NCI-H2081 treated with DMSO at 0.1 percent for 48 hours (cell line): ENCODE measurements at regions not wholly inside any gene's neighbourhood (a gene's known extent, or its start where the extent isn't known, plus 50 kb on each side); places are given as distances from the start of the nearest gene placed in this dataset.

ENCODE experiments used
- DNase-seq: peaks from one replicate; lab custom pipeline; 2025; lab: John Stamatoyannopoulos, UW

DNA sequence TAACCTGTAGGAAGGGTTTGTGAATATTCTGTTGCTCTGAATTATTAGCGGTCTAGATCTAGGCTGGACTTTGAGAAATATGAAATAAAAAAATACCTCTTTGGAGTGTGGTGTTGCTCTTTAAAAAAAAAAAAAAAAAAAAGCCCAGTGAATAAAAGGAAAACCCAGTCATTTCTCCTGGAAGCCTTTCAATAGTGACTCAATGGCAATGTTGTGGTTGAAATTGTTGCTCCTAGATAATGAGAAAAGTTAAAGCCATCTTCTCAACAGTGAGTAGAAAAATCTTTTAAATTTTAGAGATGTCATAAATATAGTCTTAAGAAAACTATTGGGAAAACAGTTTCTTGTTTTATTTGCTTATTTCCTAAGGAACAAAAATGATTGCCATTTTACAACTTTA is 135.3 kb downstream of the RFC3 start:
- DNase-seq: no peak

DNA sequence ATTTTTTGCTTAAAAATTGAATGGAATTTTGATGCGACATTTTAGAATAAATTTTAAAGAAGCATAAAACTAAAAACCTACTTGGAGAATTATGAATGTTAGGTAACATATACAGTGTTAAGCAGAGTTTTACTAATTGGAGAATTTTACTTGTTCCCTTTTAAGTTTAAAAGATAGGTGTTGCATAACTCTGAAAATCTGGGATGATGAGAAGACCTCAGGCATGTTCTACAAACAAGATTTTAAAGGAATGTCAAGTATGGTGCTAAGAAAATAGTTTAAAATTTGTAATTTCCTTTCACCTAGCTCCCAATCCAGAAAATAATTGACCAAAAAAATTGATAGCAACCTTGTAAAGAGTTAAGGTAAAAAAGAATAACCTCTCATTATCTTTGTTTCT is 135.8 kb downstream of the RFC3 start:
- no peak for DNase-seq

DNA sequence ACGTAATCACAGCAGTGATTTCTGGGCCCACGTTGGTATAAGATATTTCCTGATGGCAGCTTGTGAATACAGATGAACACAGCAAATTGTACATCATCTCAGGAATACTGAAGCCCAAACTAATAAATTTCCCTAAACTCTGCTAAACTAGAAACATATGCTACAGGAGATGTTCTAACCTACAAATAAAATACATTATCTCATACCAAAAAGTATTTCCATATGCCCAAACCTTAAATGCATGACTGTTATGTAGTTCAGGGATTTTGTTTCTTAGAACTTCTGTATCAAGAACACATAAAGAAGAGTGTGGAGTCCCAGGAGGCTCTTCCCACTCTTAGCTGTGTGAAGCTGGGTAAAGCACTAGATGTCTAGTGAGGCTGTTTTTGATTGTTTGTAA is 138.4 kb downstream of the RFC3 start:
- DNase-seq: no peak

DNA sequence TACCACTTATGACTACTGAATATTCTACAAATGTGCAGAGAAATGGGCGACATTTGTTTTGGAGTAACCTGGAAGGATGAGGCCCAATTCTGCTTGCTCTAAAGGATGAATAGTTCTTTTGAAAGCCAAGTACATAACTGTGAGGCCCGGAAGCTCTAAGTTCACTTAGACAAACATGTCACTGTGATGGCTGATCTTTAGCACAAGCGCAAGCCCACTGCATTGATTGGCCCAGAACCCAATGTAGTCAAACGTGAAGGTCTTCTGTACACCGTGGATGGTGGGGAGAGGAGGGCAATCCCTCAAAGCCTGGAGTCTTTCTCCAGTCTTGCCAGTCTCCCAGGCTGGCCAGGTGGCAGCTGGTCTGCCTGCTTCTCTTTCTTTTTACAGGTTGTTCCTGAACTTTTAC is 139.6 kb downstream of the RFC3 start:
- no peak for DNase-seq

DNA sequence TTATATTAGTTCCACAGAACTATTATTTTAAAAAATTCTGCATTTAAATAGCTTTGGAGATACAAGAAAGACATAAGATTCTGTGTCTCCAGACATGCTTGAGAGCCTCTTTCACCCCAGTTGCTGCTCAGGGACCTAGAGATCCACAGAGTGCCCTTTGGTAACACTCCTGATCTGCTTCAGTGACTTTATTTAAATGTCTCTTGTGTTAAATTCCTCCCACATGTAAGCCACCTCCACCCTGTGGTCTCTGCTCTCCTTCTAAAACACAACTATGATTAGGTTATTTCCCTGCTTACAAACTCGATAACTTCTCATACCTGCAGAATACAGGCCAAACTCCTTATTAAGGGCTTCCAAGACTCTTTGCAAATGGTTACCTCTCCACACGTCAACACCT is 141.0 kb downstream of the RFC3 start:
- no peak for DNase-seq

DNA sequence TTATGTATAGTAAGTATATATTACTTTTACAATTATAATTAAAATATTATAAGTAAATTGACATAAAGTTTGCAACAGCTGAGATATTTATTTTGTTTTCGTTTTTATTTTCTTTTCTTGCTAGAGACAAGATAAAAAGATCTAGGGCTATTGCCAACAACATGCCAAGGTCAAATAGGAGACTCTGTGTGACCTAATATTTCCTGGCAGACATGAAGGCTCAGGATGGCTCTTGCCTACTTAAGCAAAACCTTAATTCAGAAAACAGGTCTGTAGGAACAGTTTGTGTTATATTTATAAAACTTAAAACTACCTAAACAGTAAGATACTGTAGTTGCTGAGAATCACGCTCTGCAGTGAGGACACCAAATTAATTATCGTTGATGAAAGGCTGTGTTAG is 145.2 kb downstream of the RFC3 start:
- no peak for DNase-seq

DNA sequence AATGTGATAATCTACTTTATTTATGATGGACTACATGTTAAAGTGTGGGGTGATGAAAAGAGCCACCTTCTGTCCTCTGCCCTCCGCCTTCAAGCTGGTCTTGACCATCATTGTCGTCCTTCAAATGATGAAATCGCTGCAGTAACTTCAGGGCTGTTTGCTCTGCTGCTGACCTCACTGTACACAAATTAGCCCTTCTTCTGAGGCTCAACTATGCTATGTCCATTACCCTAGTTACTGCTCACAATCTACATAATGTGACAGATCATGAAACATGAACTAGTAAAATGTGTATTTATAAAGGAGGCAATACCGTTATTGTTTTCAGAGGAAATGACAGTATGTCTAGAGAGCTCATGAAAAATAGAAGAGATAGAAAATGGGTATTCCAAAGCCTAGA is 145.9 kb downstream of the RFC3 start:
- DNase-seq: no peak

DNA sequence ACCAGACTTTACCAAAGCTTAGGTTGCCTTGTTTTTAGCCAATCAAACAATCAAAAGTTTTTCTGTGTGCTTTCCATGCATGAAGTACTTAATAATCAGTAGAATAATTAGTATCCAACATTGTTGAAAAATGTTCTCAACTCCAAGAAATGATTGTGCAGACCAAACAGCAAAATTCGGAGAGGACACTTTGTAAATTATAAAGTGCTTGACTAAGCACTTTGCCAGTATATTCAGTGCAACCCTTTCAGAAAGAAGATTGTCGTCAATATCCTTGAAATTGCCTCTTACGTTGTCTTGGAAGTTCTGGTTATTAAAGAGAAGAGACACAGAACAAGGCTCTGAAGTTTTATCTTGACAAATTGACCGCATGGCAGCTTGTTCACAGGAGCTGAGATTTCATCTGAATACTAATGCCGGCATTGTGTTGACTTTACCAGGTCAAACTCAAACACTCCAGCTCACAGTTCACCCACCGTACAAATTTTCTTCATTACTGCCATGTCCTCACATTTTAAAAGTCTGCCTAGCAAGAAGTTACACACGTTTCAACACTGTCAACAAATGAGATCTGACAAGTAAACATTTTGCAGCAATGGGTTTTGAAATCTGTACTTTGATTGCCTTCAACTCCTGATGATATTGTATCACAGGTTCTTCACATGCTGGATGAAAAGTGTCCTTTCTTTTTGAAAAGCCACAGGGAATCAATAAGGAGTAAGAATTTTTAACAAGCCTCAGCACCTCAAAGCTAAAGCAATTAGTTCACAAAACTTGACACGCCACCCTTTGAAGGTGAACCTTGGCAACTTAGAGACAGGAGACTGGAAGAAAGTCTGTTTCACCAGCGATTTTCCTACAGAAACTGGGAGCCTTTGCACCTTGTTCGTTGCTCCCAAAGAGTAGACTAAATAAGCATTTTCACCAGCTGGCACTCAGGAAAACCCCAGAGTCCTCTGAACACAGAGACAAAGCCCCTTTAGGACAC is 150.9 kb downstream of the RFC3 start:
- no peak for DNase-seq

DNA sequence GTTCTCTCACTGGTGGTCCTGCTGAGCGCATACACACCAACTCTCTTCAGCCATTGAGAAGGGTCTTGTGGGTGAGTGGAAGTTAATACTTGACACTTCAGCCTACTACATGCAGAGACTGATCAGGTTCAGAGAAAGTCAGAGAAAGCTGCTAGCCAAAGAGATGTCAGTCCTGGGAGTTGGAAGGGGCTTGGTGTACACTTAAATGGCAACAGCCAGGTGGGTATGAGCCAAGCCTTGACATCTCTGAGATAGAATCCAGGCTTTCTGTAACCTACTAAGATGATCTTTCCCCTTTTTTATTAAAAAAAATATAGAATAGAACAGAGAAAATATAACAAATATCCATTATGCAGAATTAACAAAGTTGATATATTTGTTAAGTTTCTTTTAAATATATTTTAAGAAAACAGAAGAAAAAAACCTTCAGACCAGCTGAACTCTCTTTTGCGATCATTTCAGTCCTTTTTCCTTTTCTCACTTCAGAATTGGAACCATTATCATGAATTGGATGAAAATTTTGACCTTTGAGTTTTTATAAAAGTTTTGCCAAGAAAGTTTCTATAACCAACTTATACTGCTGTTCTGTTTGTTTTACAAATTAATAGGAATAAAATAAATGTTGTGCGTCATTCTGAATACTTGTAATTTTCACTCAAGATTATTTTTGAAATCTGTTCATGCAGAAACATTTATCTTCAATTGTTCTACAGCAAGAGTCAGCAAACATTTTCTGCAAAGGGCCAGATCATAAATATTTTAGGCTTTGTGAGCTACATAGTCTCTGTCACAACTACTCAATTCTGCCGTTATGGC is 153.0 kb downstream of the RFC3 start:
- no peak for DNase-seq

DNA sequence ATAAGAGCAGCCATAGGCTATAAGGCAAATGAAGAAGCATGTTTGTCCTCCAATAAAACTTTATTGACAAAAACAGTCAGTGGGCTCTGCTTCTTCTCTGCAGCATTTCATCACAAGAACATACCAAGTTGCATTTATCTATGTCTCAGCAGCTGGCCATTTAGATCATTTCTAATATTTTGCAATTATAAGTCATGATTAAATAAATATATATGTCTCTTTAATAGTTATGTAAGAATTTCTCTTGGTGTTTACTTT is 153.5 kb downstream of the RFC3 start:
- no peak for DNase-seq

DNA sequence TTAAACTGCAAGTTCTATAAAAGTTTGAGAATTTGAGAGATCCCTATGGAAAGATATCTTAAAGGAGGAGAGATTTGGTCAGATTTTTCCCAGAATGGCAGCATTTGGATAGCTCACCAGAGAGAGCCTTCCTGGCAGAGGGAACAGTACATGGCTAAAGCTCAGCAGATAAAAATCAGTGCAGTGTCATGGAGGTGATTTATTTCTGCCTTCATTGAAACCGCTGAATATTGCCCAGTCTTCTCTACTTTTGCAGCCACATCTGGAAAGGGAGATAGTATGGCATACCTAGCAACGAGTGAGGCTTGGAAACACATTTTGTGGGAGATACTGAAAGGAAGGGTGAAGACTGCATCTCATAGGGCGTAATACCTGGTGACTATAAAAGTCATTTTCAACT is 155.2 kb downstream of the RFC3 start:
- DNase-seq: no peak

DNA sequence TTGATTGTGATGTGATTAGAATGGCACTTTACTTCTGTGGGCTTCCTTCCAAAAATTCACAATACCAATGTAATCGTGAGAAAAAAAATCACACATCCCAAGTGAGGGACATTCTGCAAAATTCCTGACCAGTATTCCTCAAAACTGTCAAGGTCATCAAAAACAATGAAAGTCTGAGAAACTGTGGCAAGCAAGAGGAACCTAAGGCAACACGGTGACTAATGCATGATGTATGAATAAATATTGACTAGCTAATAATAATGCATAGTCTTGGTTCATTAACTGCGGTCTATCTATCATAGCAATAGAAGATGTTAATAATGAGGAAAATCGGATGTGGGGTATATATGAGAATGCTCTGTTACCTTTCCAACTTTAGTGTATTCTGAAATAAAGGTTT is 159.0 kb downstream of the RFC3 start:
- DNase-seq: no peak

DNA sequence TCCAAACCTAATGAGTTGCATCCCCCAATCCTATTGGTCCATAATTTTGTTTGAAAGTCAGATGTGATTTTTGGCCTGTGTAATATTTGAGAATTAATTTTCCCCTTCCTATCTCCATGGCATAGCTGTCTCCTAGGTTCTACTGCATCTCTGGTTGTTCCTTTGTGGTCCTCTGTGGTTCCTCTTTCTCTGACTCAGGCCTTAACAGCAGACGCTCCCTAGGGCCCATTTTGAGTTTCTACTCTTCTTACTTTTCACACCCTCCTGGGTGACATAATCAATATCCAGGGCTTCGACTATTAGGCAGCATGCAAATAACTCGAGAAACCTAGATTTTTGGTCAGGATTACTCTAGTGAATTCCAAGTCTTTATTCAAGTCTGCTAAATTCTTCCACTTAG is 160.7 kb downstream of the RFC3 start:
- DNase-seq: no peak

DNA sequence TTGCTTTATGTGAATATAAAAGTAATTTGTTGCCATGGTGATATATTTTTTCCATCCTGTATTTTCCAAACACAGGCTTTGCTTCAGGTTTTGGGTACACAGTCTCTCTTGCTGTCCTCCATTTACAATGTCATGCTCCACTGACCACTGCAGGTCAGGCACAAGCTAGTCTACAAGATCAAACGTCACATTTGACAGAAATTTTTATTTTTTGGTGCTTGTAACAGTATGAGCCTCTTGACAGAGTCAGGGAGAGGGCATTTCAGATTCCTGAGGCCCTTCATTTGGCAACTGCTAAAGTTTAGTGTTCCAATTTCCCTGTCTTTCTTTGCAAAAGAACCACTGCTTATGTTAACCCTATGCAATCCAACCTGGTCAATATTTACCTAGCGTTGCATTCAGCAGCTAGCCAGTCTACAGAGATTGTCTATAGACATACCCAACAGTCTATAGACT is 175.0 kb downstream of the RFC3 start:
- DNase-seq: peak; percentile 47

DNA sequence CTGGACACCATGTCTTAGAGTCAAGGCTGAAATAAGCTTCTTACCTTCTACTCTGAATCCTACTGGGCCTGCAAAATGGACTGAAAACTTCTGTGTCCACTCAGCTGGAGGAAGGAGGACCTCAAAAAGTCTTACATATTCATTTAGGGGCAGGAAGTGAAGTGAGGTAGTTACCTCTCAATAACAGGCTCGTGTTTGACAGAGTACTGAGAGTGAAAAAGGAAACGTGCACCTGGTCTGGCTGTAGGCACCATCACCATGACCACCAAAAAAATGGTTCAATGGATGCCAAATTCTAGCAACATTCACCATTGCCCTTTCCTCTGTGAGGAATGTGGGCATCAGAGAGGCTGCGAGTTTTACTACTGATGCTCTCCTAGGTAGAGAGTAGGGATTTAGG is 176.2 kb downstream of the RFC3 start:
- DNase-seq: no peak

DNA sequence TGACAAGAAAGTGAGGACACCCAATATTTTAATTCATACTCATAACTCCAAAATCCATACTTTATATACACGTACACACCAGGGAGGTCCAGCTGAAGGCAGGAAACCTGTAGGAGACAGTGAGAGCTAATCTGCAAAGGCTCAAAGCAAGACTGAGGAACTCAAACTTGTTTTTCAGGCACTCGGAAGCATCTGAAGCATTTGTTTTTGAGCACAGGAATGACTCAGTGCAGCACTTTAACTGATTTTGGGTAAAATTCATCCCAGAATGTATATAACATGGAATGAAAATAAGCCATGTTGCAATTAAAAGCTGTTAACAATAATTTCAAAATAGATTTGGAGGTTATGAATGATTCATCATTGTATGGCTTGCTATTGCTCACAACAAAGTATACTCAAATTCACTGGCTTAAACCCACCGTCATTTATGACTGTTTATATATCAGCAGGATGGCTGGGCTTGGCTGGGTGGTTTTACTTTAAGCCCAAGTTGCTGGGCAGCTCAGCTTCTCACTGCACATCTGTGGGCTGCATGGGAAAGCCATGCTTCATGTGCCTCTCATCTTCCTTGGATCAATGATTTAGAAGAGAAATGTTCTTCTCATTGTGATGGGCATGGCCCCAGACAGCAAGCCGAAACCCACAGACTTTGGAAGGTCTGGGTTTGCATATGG is 177.0 kb downstream of the RFC3 start:
- no peak for DNase-seq

DNA sequence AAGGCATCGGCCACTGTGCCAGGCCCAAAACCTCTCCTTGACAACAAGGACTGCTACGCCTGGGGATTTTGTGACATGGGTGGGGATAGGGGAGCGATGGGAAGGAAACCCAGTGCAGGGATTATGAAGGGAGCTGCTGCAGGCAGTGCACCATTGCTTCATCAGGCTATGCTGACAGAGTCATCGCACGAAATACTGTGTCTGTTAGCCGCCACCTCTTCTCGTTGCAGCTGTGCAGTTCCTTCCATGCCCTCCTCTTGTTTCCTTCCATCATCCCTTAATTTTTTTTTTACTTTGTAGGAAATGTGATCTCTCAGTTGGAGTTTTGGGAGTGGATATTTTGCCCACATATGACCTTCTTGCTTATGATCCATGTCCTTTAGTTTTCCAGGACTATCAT is 178.7 kb downstream of the RFC3 start:
- no peak for DNase-seq

DNA sequence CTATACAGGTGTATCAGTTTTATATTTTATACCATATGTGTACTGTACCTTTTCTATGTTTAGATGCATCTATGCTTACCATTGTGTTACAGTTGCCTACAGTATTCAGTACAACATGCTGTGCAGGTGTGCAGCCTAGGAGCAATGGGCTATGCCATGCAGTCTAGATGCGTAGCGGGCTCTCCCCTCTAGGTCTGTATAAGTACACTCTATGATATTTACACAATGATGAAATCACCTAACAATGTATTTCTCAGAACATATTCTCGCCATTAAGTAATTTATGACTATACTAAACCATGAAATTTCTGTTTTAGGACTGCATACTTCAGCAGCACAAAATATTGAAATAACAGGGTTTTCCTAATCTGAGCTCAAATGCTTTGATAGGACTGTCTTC is 179.6 kb downstream of the RFC3 start:
- DNase-seq: no peak

DNA sequence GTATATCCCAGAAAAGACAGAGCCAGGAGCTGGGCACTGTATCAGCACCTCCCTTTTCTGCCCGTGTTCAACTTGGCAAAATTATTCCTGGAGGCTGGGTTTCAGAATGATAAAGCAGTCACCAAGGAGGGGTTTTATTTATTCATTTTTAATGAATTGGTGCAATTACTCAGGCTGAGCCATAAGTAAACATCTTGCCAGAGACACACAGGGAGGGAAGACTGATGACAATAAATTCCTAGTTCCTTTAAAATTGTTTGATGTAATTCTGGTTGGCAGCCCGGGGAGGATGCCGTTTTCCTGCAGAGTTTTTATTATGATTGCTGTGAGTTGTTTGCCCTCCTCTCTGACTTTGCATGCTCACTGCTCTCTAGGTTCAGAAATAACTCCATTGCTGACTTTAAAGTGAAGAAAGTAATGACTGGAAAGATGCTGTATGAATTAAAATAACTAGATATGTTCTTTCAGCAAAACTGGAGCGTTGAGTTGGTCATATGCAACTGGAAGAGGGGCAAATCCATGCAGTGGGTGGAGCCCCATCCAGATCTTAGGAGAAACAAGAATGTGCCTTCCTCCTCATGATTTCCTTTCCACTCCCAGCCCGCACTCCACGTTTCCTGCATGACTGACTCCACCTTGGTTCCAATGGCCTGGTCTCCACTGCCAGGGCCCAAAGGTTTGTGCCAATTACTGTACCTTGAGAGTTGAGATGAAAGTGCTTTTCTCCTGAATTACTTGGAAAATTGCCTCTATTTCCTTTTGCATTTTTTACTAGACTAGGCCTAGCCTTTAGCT is 182.1 kb downstream of the RFC3 start:
- peak; percentile 47 for DNase-seq

DNA sequence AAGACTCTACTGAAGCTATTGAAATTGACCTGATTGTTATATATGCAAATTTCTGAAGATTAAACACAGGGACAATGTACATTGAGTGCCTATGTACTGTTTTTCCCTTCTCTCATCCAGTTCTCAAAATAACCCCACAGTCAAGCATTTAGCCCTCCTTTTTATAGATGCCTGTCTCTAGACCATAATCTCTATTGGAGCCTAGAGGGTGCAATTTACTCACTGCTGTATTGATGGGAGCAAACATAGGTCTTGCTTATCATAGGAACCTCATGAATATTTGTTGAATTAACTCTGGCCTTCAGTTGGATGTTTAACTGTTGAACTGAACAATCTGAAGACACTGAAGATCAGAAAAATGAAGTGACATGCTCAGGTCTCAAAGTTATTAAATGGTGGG is 183.0 kb downstream of the RFC3 start:
- no peak for DNase-seq

DNA sequence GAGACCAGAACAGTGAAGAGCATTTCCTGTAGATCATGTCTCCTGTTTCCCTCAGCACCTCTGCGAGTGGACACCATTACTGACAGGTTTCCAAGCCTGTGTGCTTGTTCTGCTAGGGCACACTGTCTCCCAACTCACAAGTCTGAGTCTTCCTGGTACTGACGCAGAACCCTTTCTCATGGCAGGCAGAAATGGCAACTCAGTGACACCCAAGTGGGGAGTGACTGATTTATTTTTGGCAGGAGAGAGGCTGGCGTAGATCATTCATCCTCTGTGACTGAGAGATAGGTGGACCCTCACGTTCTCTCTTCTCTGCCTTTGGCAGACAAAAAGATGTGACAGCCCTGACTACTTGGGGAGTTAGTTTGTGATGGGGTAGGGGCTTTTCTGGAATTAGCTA is 183.4 kb downstream of the RFC3 start:
- DNase-seq: no peak

DNA sequence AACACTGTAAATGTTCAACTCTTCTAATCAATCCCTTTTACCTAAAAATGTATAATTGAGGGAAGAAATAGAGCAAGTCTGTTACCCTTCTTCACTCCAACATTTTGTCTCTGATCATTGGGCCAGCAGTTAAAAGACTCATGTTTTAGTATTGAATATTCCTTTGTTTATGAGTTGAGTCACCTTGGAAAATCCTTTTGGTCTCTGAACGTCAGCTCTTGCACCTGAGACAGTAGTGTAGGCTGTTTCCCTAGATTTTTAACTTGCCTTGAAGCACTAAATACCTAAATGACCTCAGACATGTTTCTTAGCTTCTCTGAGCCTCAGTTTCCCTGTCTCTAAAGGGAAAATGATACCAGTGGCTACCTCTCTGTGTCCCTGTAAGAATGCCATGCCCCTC is 184.2 kb downstream of the RFC3 start:
- no peak for DNase-seq
